ENCODE measurements at regions not wholly inside any gene's neighbourhood (a gene's known extent, or its start where the extent isn't known, plus 50 kb on each side); places are given as distances from the start of the nearest gene placed in this dataset.

GRCh38 chr2:120447127-120447785 lies 101.3 kb downstream of the INHBB start (continued):
- TF ChIP-seq, protein P1, sequence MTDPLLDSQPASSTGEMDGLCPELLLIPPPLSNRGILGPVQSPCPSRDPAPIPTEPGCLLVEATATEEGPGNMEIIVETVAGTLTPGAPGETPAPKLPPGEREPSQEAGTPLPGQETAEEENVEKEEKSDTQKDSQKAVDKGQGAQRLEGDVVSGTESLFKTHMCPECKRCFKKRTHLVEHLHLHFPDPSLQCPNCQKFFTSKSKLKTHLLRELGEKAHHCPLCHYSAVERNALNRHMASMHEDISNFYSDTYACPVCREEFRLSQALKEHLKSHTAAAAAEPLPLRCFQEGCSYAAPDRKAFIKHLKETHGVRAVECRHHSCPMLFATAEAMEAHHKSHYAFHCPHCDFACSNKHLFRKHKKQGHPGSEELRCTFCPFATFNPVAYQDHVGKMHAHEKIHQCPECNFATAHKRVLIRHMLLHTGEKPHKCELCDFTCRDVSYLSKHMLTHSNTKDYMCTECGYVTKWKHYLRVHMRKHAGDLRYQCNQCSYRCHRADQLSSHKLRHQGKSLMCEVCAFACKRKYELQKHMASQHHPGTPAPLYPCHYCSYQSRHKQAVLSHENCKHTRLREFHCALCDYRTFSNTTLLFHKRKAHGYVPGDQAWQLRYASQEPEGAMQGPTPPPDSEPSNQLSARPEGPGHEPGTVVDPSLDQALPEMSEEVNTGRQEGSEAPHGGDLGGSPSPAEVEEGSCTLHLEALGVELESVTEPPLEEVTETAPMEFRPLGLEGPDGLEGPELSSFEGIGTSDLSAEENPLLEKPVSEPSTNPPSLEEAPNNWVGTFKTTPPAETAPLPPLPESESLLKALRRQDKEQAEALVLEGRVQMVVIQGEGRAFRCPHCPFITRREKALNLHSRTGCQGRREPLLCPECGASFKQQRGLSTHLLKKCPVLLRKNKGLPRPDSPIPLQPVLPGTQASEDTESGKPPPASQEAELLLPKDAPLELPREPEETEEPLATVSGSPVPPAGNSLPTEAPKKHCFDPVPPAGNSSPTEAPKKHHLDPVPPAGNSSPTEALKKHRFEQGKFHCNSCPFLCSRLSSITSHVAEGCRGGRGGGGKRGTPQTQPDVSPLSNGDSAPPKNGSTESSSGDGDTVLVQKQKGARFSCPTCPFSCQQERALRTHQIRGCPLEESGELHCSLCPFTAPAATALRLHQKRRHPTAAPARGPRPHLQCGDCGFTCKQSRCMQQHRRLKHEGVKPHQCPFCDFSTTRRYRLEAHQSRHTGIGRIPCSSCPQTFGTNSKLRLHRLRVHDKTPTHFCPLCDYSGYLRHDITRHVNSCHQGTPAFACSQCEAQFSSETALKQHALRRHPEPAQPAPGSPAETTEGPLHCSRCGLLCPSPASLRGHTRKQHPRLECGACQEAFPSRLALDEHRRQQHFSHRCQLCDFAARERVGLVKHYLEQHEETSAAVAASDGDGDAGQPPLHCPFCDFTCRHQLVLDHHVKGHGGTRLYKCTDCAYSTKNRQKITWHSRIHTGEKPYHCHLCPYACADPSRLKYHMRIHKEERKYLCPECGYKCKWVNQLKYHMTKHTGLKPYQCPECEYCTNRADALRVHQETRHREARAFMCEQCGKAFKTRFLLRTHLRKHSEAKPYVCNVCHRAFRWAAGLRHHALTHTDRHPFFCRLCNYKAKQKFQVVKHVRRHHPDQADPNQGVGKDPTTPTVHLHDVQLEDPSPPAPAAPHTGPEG (CRISPR knock-in tag; IDR thresholded peaks at IDR 0.05): no peak
- TF ChIP-seq HMG20B (CRISPR knock-in tag; conservative IDR thresholded peaks at IDR 0.05) (no peak), ZNF589 (CRISPR knock-in tag; conservative IDR thresholded peaks at IDR 0.05) (no peak), ZBTB20 (CRISPR knock-in tag; IDR thresholded peaks at IDR 0.05; ENCODE audit: borderline replicate concordance, low read depth) (no peak), RXRB (CRISPR knock-in tag; IDR thresholded peaks at IDR 0.05; ENCODE audit: borderline replicate concordance) (no peak), FLYWCH1 (CRISPR knock-in tag; IDR thresholded peaks at IDR 0.05) (no peak), TRIM24 (CRISPR knock-in tag; IDR thresholded peaks at IDR 0.05) (no peak), JDP2 (CRISPR knock-in tag; IDR thresholded peaks at IDR 0.05; ENCODE audit: borderline replicate concordance) (no peak), CBX1 (IDR thresholded peaks at IDR 0.05; ENCODE audit: low read depth) (no peak), SRSF4 (IDR thresholded peaks at IDR 0.05; ENCODE audit: low read depth, low read length, poor library complexity, severe bottlenecking) (no peak)
